OCI-LY7 (cell line): ENCODE measurements at regions not wholly inside any gene's neighbourhood (a gene's known extent, or its start where the extent isn't known, plus 50 kb on each side); places are given as distances from the start of the nearest gene placed in this dataset.

Source experiments
- BruUV-seq: library from RNA; stranded (reverse); fragments of 400-500 nt; replicated peaks from 2 replicates; lab custom pipeline; 2021; lab: Mats Ljungman, UMichigan
- CTCF ChIA-PET: fragments of 300-600 bp; sonication (Branson Sonifier 250); formaldehyde crosslinking; loops from one replicate; lab custom pipeline; 2022; ENCODE audit warnings: antibody characterized with exemption; ENCODE audit not compliant: unreplicated experiment; lab: Charles Lee
- POLR2A ChIA-PET: fragments of 300-600 bp; sonication (Branson Sonifier 250); formaldehyde crosslinking; loops from one replicate; lab custom pipeline; 2022; ENCODE audit warnings: antibody characterized with exemption; lab: Charles Lee
- DNase-seq: peaks from one replicate; pipeline ENCODE4 v3.0.0-alpha.2; 2015; ENCODE audit warnings: low spot score
- H2AFZ ChIP-seq: fragments of 200-600 bp; sonication (generic), shearing (Covaris generic); 2 replicates; pipeline ENCODE4 v1.6.1; 2014; ENCODE audit warnings: mild to moderate bottlenecking, antibody characterized with exemption, low read length, moderate library complexity
- H3K27ac ChIP-seq: fragments of 200-600 bp; sonication (generic); 2 replicates; pipeline ENCODE4 v1.5.1; 2014; ENCODE audit warnings: mixed run types, low read depth, mild to moderate bottlenecking, moderate library complexity, low read length, inconsistent platforms; ENCODE audit not compliant: poor library complexity, severe bottlenecking
- H3K36me3 ChIP-seq: fragments of 200-600 bp; sonication (generic); 2 replicates; pipeline ENCODE4 v1.6.1; 2014; ENCODE audit warnings: mild to moderate bottlenecking, antibody characterized with exemption, low read length, moderate library complexity, mixed read lengths; ENCODE audit not compliant: insufficient read depth
- H3K4me1 ChIP-seq: fragments of 200-600 bp; sonication (generic); 2 replicates; pipeline ENCODE4 v1.5.1; 2014; ENCODE audit warnings: mild to moderate bottlenecking, low read length; ENCODE audit not compliant: insufficient read depth, poor library complexity, severe bottlenecking
- H3K4me2 ChIP-seq: fragments of 200-600 bp; sonication (generic); 2 replicates; pipeline ENCODE4 v1.6.1; 2014; ENCODE audit warnings: mild to moderate bottlenecking, low read length
- H3K4me3 ChIP-seq: fragments of 200-600 bp; sonication (generic); 2 replicates; pipeline ENCODE4 v1.5.1; 2014; ENCODE audit warnings: mild to moderate bottlenecking, low read depth, low read length; ENCODE audit not compliant: poor library complexity, severe bottlenecking
- H3K79me2 ChIP-seq: fragments of 200-600 bp; sonication (generic); 2 replicates; pipeline ENCODE4 v1.6.1; 2016; ENCODE audit warnings: low read depth, mild to moderate bottlenecking, low read length, moderate library complexity, mixed read lengths; ENCODE audit not compliant: insufficient read depth
- H3K9me2 ChIP-seq: fragments of 200-600 bp; sonication (generic); 2 replicates; pipeline ENCODE4 v1.6.1; 2016; ENCODE audit warnings: mild to moderate bottlenecking, low read length, mixed read lengths; ENCODE audit not compliant: insufficient read depth
- H3K9me3 ChIP-seq: fragments of 200-600 bp; sonication (generic); 2 replicates; pipeline ENCODE4 v1.6.1; 2014; ENCODE audit warnings: mild to moderate bottlenecking, mixed run types, low read length, mixed read lengths
- H4K20me1 ChIP-seq: fragments of 200-600 bp; sonication (generic); 2 replicates; pipeline ENCODE4 v1.6.1; 2014; ENCODE audit warnings: mild to moderate bottlenecking, antibody characterized with exemption, low read length, moderate library complexity, mixed read lengths; ENCODE audit not compliant: insufficient read depth
- EZH2phosphoT487 ChIP-seq: fragments of 200-600 bp; sonication (generic); IDR thresholded peaks from 2 replicates; pipeline ENCODE4 v1.6.1; 2018; ENCODE audit warnings: low read depth, borderline replicate concordance, mild to moderate bottlenecking, mixed run types, antibody characterized with exemption, low read length, moderate library complexity, mixed read lengths
- intact Hi-C: fragments of 100-400 bp; cut with micrococcal nuclease; formaldehyde crosslinking; loops from one replicate; pipeline ENCODE4 v1.10.0; 2022; ENCODE audit not compliant: unreplicated experiment
- TF ChIP-seq, protein P1 (sequence below): fragments of 200-600 bp; sonication (generic); conservative IDR thresholded peaks from 2 replicates; pipeline ENCODE4 v1.5.1; 2014; ENCODE audit warnings: mild to moderate bottlenecking, antibody characterized with exemption, low read length, moderate library complexity, mixed read lengths

DNA sequence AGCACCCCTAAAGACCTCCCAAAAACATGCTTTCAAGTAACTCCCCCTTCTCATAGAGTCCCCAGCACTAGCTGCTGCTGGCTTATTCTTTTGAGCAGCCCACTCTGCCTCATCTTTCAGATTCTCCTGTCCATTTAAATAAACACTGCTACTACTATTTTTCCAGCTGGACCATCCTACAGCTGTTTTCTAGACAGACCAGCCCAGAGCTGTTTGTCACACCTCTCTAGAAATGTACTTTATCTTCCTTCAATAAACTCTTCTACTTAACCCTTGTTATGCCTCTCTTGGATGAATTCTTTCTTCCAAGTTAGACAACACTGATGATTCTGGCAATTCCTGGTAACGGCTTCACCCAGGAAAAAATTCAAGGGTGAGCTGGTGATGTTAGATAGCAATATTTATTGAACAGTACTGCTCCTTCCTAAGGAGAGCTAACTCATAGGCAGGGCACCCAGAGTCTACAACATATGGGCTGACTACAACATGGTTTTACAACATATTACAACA, 995.7 kb downstream of the LRFN5 start:
- TF ChIP-seq EZH2phosphoT487, result no peak
- TF ChIP-seq, protein P1, sequence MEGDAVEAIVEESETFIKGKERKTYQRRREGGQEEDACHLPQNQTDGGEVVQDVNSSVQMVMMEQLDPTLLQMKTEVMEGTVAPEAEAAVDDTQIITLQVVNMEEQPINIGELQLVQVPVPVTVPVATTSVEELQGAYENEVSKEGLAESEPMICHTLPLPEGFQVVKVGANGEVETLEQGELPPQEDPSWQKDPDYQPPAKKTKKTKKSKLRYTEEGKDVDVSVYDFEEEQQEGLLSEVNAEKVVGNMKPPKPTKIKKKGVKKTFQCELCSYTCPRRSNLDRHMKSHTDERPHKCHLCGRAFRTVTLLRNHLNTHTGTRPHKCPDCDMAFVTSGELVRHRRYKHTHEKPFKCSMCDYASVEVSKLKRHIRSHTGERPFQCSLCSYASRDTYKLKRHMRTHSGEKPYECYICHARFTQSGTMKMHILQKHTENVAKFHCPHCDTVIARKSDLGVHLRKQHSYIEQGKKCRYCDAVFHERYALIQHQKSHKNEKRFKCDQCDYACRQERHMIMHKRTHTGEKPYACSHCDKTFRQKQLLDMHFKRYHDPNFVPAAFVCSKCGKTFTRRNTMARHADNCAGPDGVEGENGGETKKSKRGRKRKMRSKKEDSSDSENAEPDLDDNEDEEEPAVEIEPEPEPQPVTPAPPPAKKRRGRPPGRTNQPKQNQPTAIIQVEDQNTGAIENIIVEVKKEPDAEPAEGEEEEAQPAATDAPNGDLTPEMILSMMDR, result no peak
- BruUV-seq, result no TSS peak
- intact Hi-C loops, result no loop called here
- H3K4me3 ChIP-seq, result no peak overlapping the region
- POLR2A ChIA-PET, result no interaction called here
- no peaks in the 10 kb centered on the region for H3K9me3 ChIP-seq
- H3K9me2 ChIP-seq, result no peaks in the 10 kb centered on the region
- no peaks in the 10 kb centered on the region for H4K20me1 ChIP-seq
- DNase-seq, result no peak
- H3K79me2 ChIP-seq, result no peaks in the 10 kb centered on the region
- no peaks in the 10 kb centered on the region for H3K36me3 ChIP-seq
- H3K27ac ChIP-seq, result no peak overlapping the region
- H2AFZ ChIP-seq, result no peak overlapping the region
- CTCF ChIA-PET, result no interaction called here
- no peak overlapping the region for H3K4me2 ChIP-seq
- H3K4me1 ChIP-seq, result no peaks in the 10 kb centered on the region

DNA sequence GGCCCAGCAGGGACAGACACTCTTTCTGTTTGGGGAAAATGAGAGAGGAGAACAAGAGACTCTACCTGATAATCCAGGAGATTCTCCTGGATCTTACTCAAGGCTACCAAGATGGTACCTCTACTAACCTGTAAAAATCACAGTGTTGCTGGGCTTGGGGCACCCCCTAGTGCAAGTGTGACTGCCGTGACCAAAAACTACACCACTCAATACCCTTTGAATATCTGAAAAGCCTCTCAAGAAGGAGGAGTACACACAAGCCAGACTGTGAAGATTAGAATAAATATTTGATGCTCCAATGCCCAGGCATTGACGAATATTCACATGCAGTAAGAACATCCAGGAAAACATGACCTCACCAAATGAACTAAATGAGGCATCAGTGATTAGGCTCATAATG, 965.4 kb downstream of the LRFN5 start:
- no TSS peak for BruUV-seq
- intact Hi-C loops, result no loop called here
- Histone ChIP-seq H3K9me2 (no peaks in the 10 kb centered on the region), H4K20me1 (no peaks in the 10 kb centered on the region), H3K79me2 (no peaks in the 10 kb centered on the region), H3K27ac (no peak overlapping the region), H3K36me3 (no peaks in the 10 kb centered on the region), H2AFZ (no peak overlapping the region), H3K4me2 (no peak overlapping the region), H3K4me1 (no peaks in the 10 kb centered on the region), H3K9me3 (peaks cover 13% of the 10 kb centered on the region; the same call in 1 of the 2 replicates), H3K4me3 (no peak overlapping the region)
- no peak for DNase-seq
- ChIA-PET POLR2A (interaction anchor here (0.6 to 1.1 kb wide), 2 partner anchors 66 to 1323 kb away, joined by 3 to 4 read pairs; no protein-coding TSS in a partner anchor), CTCF (no interaction called here)
- no peak for TF ChIP-seq EZH2phosphoT487
- TF ChIP-seq, protein P1, result no peak

DNA sequence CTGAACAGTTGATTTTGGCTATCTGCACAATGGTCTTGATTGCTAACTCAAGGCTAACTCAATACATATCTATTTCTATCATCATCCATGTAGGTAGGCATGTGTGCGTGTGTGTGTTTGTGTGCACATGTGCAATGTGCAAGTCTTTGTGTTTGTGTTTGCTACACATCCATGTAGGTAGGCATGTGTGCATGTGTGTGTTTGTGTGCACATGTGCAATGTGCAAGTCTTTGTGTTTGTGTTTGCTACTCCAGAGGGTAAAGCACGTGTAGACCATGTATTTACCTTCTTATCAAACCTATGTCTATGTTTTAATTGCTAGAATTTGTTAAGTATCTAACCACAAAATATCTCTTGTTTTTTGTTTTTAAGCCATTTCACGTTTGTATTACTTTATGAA, 962.6 kb downstream of the LRFN5 start:
- DNase-seq, result no peak
- H3K4me1 ChIP-seq, result no peaks in the 10 kb centered on the region
- BruUV-seq, result no TSS peak
- H3K9me2 ChIP-seq, result no peaks in the 10 kb centered on the region
- no peaks in the 10 kb centered on the region for H4K20me1 ChIP-seq
- no peaks in the 10 kb centered on the region for H3K36me3 ChIP-seq
- peaks cover 2% of the 10 kb centered on the region; the same call in 1 of the 2 replicates for H3K9me3 ChIP-seq
- TF ChIP-seq, protein P1, result no peak
- no peak for TF ChIP-seq EZH2phosphoT487
- no peaks in the 10 kb centered on the region for H3K79me2 ChIP-seq
- intact Hi-C loops, result no loop called here
- POLR2A ChIA-PET, result no interaction called here
- H3K4me2 ChIP-seq, result no peak overlapping the region
- no peak overlapping the region for H3K4me3 ChIP-seq
- CTCF ChIA-PET, result no interaction called here
- H3K27ac ChIP-seq, result no peak overlapping the region
- no peak overlapping the region for H2AFZ ChIP-seq
